Eye (tissue), 1 donor: ENCODE measurements at regions not wholly inside any gene's neighbourhood (a gene's known extent, or its start where the extent isn't known, plus 50 kb on each side); places are given as distances from the start of the nearest gene placed in this dataset.
A peak's percentile ranks its signal among the peaks of the same experiment; 100 is the strongest.
"Not testable (repeated sequence)": the region's sequence is repeated elsewhere in the genome, so short reads cannot be mapped to it uniquely, and the experiment has no call there.

Experiments used
- DNase-seq: peaks from one replicate; pipeline ENCODE4 v3.0.0-alpha.2; 2015

DNA sequence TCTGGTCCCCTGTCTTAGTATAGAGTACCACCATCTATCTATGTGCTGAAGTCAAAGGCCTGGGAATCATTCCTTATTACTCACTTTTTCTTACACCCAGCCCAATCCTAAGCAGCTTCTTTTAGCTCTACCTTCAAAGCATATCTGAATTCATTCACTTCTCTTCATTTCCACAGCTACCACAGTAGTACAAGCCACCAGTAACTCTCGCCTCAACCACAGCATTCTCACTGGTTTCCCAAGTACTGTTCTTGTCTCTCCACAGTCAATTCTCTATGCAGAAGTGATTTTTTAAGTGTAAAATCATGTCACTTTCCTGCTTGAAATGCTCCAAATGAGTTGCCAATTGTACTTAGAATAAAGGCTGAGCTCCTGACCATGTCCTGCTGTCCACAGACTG, 401.7 kb downstream of the OXSM start:
- DNase-seq: no peak

DNA sequence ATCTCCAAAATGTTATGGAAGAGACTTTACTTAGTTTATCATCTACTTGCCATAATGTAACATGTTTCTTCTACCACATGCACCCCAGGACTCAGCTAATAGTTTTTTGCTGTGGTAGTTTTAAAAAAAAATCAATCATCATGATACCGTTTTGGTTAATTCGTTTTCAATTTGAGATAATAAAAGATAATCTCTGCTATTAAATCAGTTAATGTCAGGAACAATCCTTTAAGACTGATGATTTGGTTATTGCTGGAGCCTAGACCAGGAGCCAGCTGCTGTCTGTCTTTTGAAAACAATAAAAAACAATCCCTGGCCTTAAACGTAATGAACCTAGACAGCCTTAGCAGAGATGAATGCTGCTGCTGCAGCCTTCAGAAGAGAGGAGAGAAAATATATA, 403.7 kb downstream of the OXSM start:
- DNase-seq: peak; percentile 3

DNA sequence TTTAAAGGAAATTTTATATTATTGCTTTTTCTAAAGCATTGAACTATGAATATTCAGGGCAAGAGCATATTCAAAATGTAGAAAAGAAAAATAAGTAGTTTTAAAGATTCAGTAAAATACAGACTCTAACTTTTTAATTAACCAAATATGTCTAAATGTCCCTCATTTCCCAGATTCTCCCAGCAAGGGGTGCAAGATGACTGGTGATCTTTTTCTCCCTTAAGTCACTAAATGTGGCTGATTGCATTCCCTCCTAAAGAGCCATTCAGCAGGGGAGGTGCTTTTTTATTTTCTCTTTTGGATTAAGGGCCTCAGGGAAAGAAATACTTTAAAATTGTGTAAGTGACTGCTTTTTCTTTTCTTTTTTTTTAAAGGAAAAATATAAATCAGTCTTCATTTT, 406.9 kb downstream of the OXSM start:
- no peak for DNase-seq

DNA sequence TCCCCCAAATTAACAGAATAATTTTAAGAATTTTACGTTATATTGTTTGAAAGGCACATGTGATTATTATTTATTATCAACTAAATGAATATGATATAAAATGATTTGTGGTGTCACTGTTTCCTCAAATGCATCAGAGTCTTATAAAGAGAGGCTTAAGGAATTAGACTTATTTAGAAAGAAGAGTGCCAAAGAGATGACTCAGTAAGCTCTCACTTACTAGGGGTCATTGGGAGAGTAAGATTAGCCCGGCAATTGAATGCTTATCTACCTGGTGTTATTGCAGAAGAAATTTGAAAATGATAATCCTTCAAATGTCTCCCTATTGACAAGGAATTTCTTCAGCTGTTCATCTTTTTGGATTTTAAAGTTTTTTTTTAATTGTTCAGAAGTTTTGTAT, 408.7 kb downstream of the OXSM start:
- no peak for DNase-seq

DNA sequence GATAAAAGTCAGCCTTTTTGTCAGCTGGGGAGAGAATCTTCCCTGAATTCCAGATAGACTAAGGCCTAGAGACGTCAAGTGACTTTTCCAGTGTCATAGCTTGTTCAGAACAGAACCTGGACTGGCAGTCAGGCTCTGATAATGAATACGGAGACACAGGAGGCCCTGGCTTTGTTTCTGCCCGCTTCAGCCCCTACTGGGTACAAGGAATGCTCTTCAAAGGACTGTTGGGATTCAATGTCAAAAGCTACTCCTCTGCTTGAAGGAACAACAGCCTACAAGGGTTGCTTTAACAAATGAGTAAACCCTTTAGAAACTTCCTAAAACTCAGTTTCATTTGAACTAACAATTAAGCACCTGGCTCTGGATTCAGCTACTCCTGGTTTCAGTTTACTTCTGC, 412.3 kb downstream of the OXSM start:
- DNase-seq: no peak

DNA sequence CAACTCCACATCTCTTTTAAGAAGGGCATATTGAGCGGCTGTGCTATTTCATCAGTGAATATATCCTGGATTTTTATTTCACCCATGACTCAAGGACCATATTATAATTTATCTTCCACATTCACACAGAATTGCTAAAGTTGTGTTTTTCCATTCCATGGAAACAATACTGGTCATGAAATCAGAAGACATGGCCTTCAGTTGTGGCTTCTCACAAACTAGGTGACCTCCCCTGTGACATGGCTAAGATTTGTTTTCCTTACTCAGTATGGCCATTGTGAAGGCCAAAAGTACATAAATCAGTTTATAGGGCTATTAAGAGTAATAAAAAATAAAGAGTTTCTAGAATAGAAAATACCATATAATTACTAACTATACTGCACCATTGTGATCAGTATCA, 415.6 kb downstream of the OXSM start:
- DNase-seq: no peak

DNA sequence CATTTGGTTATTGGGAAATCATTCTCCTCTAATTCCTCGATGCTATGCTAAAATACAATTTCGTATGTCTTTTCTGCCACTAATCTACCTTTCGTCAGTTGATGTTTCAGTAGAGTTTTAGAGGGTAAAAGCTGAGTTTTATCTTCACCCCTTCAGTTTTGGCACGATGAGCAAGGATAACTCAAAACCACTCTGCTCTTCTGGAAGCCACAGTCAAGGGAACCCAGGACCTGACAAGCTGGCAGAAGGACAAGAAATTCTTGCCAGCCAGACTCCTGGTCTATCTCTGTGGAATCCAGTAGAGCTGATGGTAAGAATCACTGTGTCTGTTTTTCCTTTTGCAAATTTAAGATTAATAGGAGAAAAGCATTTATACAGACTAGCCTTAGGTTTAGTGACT, 414.4 kb upstream of the LRRC3B start:
- DNase-seq: no peak

DNA sequence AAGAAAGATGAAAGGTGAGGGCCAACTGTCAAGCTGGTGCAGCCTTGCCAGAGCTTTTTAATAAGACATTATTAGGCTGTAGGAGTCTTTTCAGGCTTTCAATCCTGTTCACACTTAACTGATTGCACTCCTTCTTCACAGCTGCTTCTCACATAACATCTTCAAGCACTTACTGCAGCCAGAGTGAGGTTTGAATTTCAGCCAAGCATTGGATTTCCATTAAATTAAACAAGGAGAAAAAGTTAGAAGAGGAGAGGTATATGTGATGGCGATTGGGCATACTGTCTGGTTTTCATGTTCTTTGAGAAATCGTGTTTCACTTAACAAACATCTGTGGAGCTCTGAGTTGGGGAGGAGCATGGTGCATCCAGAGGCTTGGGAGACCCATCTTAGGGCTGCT, 392.8 kb upstream of the LRRC3B start:
- DNase-seq: no peak

DNA sequence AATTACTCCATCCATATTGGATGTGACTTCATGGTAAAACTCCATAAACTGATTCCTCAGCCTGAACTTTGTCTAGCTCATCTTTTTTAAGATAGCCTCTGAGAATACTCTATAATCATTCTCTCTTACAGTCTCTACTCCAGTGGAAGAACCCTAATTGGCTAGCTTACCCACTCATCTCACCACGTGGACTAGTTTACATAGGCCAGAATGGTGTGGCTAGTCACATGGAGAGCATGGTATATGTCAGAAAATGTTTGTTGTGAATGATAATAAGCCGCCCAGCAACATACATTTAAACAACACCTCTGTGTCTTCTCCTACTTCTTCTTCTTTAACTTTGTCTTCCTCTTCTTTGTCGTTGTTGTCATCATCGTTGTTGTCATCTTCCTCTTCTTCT, 389.2 kb upstream of the LRRC3B start:
- no peak for DNase-seq

DNA sequence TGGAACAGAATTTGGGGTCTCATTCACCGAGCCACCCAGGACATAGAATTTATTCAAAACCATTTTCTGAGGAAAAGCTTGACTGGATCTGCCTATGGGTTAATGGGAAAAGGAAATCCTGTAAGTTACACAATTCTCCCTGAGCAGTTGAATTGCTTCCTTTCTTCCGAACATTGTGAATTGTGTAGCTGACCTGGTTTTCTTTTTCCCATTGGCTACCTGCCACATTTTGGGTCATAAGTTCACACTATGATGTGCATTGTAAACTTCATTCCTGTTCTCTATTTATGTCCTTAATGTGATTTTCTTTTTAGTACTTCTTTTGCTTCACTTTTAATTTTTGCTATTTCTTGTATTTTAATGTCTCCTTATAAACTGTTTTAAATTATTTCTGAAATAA, 386.0 kb upstream of the LRRC3B start:
- DNase-seq: peak; percentile 25

DNA sequence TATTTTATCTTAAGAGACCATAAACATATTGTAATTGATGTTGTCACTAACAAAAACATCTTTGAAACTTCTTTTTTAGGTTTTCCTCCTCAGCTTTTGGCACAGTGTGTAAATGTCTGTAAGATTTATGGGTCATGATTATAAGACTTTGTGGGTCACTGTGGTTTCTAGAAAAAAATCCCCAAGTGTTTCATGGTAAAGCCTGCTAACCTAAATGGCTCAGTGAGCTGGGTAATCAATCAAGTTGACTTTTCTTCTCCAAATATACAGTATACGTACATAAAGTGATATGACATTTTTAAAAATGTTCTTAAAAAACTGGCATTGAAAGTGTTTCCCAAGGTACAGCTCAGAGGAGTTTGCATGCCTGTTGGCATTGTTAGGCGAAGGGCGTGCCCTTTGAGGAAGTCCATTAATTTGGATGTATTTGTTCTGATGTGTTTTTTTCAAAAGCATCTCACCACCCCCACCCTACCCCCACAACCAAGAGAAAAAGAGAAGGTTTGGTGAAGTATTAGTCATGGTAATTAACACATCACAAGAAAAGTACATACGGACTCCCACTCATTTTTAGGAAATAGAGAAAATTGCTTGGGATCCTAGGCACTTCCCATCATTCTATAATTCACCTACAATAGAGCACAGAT, 385.4 kb upstream of the LRRC3B start:
- no peak for DNase-seq

DNA sequence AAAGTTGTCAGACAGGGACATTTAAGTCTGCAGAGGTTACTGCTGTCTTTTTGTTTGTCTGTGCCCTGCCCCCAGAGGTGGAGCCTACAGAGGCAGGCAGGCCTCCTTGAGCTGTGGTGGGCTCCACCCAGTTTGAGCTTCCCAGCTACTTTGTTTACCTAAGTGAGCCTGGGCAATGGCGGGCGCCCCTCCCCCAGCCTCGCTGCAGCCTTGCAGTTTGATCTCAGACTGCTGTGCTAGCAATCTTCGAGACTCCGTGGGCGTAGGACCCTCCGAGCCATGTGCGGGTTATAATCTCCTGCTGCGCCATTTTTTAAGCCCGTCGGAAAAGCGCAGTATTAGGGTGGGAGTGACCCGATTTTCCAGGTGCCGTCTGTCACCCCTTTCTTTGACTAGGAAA, 378.0 kb upstream of the LRRC3B start:
- not testable (repeated sequence) for DNase-seq

DNA sequence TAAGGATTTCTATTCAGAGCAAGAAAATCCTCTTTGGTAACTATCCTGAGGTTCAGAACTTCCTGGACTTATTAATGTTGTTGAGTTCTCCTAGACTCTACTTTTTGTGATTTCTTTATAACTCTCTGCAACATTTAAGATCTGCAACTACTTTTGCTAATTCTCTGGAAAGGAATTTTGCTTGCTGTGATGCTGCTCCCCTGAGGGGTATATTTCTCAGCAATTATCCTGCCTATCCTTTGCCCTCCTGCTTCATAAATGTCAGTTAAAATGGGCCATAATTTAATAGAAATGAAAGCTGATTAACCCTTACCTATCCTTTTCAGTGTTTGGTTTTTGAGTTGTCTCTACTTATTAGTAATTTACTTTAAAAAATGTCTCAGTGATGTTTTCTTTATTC, 377.3 kb upstream of the LRRC3B start:
- DNase-seq: no peak

DNA sequence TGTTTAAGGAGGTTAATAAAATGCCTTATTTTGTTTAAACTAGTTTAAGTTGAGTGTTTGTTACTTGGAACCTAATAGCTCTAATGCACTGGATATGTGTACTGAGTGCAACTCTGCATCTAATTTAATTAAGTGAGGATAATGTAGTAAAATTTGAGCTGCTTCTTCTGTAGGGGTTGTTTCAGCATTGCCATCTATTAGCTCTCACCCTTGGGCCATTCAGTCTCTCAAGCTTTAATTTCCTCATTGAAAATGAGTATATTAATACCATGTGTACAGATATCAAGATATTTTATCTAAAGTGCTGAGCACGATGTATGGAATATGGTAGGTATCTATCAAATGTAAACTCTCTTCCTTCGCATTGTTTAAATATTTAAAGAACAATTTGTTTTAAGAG, 375.7 kb upstream of the LRRC3B start:
- no peak for DNase-seq

DNA sequence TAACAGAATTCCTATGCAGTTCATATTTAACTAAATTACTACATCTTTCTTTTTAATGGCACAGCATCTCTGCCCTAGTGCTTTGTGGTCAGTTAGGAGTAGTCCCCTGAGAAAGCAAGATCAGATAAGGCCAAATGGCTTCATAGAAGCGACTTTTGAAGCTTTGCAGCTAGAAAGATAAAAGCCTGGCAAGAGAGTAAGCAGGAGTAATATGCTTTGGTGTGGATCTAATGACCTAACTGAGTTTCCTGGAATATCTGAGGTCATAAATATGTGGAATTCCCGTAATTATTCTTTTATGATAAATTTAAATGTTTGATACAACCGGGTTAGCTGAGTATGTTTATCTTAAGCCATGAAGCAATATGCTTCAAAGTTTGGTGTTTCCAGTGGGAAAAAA, 374.9 kb upstream of the LRRC3B start:
- DNase-seq: no peak

DNA sequence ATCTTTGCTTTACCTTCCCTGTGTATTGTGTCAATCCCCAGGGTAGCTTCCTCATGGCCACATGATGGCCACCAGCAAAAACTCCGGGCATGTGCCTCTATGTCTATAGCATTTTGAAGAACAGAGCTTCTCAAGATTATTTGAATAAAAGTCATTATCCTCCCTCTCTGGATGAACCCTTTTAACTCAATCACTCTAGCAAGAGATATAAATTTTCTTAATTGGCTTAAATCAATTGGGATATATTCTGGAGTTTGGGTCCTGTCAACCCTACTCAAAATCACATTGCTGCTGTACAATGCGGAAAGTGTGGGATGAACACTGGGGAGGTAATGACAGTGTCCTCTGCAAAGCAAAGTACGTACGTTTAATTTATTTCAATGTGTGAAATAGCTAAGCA, 370.6 kb upstream of the LRRC3B start:
- peak; percentile 79 for DNase-seq

DNA sequence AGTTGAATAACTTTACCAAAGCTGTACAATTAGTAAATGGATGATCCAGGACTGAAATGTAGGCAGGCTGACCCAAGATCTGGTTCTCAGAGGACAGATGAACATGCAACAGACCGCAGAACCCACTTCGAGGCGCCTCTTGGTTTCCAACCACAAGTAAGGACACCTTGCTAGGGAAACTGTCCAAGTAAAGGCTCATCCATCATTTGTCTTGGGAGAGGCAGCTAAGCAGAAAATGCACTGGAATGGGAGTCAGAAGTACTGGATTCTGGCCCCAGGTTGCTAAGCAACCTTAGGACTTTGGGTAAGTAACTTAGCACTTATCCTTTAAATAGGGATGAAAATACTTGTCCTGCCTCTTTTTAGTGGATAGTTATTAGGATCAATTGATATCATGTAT, 366.3 kb upstream of the LRRC3B start:
- no peak for DNase-seq

DNA sequence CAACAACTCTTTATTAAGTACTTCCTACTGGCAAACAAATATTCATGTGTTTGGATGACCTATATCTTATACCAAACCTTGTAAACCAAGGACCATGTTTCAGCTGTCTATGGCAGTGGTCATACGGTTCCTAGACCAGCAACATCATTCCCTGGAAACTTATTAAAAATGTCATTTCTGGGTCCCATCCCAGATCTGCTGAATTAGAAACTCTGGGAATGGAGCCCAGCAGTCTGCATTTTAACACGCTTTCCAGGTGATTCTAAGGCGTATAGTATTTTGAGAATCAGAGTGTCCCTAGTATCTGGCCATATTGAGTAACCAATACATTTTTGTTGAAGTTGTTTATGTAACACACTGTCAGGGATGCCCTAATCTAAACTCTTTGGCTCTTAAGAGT, 363.4 kb upstream of the LRRC3B start:
- DNase-seq: no peak

DNA sequence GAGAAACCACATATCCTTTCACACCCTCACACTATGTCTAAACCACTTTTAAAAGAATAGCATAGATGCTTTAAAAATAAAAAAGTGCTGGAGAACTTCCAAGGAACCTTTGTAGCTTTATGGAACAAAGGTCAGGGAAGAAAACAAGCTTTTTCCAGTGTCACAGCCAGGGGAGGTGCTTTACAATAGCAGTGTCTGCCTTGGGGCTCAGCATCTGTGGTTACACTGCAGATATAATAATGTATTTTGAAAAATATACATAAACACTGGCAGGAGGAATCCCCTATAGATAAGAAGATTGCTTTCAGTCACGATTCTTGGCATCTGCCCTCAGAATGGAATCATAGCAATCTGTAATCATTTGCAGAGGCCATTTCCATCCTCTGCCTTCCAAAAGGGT, 362.4 kb upstream of the LRRC3B start:
- peak; percentile 63 for DNase-seq

DNA sequence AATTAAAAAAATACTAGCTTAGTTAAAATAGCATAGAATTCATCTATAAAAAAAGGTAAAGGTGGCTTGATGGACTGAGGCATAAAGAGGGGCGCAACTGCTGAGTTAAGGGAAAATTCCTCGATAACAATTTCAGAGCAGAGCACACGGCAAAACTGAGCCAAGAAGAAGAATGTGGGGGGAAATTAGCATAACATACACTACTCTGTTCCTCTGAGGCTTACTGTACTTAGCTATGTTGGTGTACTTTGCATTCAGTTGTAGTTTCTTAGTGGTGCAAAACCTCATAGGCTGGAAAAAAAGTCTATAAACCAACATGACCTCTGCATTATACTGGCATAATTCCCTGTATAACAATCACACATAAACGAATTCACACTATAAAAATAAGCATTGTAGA, 357.9 kb upstream of the LRRC3B start:
- DNase-seq: no peak

DNA sequence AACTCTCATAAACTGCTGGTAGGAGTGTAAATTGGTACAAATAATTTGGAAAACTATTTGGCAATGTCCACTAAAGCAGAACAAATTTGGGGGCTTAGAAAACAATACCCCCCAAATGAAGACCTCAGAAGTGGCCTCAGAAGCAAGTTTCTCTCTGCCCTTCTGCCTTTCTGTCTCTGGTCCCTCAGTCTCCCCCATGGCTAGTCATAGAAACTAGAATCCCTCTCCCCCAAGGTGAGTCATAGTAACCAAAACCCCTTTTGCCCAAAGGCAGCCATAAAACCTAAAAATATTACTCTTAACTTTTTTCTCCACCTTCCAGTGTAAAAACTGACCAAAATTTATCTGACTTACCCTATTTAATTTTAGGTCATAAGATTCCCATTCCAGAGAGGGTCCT, 350.7 kb upstream of the LRRC3B start:
- DNase-seq: no peak

DNA sequence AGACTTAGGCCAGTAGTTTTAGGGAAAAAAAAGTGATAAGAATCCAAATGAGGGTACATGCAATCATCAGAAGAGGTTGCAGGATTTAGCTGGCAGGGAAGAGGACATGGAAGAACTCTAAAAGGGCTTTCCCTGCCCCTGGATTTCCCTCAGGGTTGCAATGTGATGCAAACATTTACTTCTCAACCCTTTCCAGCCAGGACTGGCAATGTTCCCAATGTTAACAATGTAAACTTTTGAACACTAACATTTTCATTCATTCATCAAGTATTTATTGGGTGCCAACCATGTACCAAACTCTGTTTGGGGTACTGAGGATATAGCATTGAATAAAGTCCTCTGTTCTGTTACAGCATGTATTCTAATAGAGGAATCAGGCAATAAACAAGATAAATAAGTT, 349.4 kb upstream of the LRRC3B start:
- DNase-seq: no peak

DNA sequence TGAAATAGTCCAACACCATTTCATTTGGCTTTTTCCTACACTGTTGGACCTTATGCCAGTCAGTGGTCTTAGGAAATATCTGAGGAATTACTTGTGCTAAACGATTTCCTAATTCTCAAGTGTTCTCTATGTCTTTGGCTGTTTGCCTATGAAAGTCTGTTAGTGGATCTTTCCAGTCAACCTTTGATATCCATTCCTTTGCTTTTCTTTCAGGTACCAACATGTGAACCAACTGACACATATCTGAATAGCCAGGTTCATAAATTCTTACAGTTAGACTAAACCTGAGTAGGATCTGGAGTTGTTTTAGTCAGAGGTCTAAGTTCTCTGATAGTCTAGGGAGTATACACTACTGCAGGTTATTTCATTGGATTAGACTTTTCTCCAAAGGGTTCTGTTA, 343.5 kb upstream of the LRRC3B start:
- DNase-seq: no peak

DNA sequence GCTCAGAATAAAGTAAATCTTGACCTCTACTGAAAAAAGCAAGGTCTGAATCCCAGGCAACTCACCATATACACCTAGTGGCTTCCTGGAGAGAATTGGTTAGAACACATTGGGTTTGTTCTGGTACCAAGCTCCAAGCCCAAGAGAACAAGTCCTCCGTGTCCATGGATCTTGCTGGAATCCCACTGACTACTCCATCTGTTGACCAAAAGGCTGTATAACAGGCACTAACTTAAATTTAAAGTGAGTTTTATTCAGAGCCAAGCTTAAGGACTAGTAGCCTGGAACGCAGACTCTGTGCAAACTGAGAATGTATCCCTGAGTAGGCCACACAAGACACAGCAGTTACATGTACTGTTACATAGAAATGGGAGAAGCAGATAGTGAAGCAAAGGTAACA, 342.1 kb upstream of the LRRC3B start:
- DNase-seq: no peak

DNA sequence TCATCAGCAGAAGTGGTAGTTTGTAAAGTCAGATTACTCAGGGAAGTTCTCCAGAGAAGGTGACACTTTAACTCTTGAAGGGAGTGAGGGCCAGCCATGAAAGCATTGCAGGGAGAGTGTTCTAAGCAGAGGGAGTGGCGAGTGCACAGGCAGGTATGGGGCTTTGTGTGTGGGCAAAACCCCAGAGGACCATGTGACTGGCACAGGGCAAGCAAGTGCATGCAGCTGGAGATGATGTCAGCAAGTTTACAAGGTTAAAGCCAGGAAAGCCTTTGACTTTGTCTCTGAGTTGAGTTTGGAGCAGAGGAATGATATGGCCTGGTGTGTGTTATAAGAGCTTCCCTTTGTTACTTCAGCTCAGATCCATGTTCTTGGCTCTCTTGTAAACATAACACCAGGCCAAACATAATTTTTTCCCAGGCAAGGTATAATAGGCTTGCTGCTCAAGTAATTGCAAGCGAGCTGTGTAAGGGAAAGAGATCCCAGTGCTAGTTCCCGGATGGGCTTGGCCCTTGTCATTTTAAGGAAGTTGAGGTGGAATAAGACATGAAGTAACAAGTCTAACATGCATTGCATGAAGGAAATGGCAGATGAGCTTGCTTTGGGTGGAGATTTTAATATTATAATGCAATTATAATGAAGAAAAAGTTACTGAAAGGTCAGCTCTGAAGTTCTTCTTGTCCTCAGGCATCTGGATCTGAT, 341.1 kb upstream of the LRRC3B start:
- no peak for DNase-seq
